SK-N-SH (cell line): ENCODE measurements at regions not wholly inside any gene's neighbourhood (a gene's known extent, or its start where the extent isn't known, plus 50 kb on each side); places are given as distances from the start of the nearest gene placed in this dataset.

Experiments
- CTCF ChIA-PET: fragments of 300-600, 350-600 bp; formaldehyde crosslinking; extraction: SDS; loops from one replicate; lab custom pipeline; 2021; lab: Yijun Ruan, JAX
- POLR2A ChIA-PET: fragments of 350-600 bp; sonication (Branson Sonifier 250); formaldehyde crosslinking; extraction: SDS; loops from one replicate; lab custom pipeline; 2020; ENCODE audit warnings: antibody characterized with exemption, inconsistent platforms; lab: Yijun Ruan, JAX
- DNase-seq: peaks from one replicate; pipeline ENCODE4 v3.0.0; 2012
- H2AFZ ChIP-seq: fragments of 200-600 bp; sonication (generic); 2 replicates; pipeline ENCODE4 v1.8.1; 2016; ENCODE audit warnings: antibody characterized with exemption, mild to moderate bottlenecking, low read depth
- H3F3A ChIP-seq: fragments of 200-600 bp; sonication (generic); replicated peaks from 2 replicates; pipeline ENCODE3; 2016; ENCODE audit warnings: antibody characterized with exemption, mild to moderate bottlenecking; ENCODE audit not compliant: insufficient read depth
- H3K27ac ChIP-seq, 2 experiments: fragments of 200-500 bp in 1 of 2; fragments of 200-600 bp in 1 of 2; sonication (Bioruptor generic) in 1 of 2; sonication (generic), shearing (Covaris generic) in 1 of 2; 2 replicates each; pipeline versions ENCODE4 v1.5.1 to v1.6.1; 2014 to 2016; ENCODE audit warnings: low read depth in 2 of 2, inconsistent platforms in 1 of 2, low read length in 1 of 2, mild to moderate bottlenecking in 1 of 2, mixed read lengths in 1 of 2
- H3K27me3 ChIP-seq: fragments of 200-600 bp; sonication (generic), shearing (Covaris generic); 2 replicates; pipeline ENCODE4 v1.6.1; 2016; ENCODE audit warnings: mixed run types; ENCODE audit not compliant: insufficient read depth
- H3K36me3 ChIP-seq, 2 experiments: fragments of 200-500 bp in 1 of 2; fragments of 200-600 bp in 1 of 2; sonication (Bioruptor generic) in 1 of 2; sonication (generic) in 1 of 2; replicated peaks in 1 of 2; 2 replicates each; pipeline versions ENCODE3 to v1.5.1; 2014 to 2016; ENCODE audit warnings: low read length in 1 of 2, mild to moderate bottlenecking in 1 of 2; ENCODE audit not compliant: insufficient read depth in 2 of 2, control insufficient read depth in 1 of 2
- H3K4me1 ChIP-seq, 2 experiments: fragments of 200-500 bp in 1 of 2; fragments of 200-600 bp in 1 of 2; sonication (Bioruptor generic) in 1 of 2; sonication (generic), shearing (Covaris generic) in 1 of 2; 2 replicates each; pipeline versions ENCODE4 v1.5.1 to v1.6.1; 2014 to 2016; ENCODE audit warnings: low read depth in 1 of 2, low read length in 1 of 2, mixed run types in 1 of 2; ENCODE audit not compliant: insufficient read depth in 2 of 2, control insufficient read depth in 1 of 2
- H3K4me2 ChIP-seq: fragments of 200-600 bp; sonication (generic), shearing (Covaris generic); 2 replicates; pipeline ENCODE4 v1.6.1; 2017; ENCODE audit warnings: mixed run types
- H3K4me3 ChIP-seq, 2 experiments: fragments of 200-500 bp in 1 of 2; fragments of 200-600 bp in 1 of 2; sonication (Bioruptor generic) in 1 of 2; sonication (generic), shearing (Covaris generic) in 1 of 2; 2 replicates each; pipeline versions ENCODE4 v1.5.1 to v1.8.1; 2014 to 2016; ENCODE audit warnings: low read depth in 2 of 2, inconsistent platforms in 1 of 2, low read length in 1 of 2, mild to moderate bottlenecking in 1 of 2, mixed read lengths in 1 of 2, moderate library complexity in 1 of 2
- H3K79me2 ChIP-seq: fragments of 200-600 bp; sonication (generic); 2 replicates; pipeline ENCODE4 v1.8.1; 2017; ENCODE audit warnings: mild to moderate bottlenecking; ENCODE audit not compliant: insufficient read depth
- H3K9ac ChIP-seq: fragments of 200-600 bp; sonication (generic); 2 replicates; pipeline ENCODE4 v1.6.1; 2017; ENCODE audit warnings: mixed run types
- H3K9me2 ChIP-seq: fragments of 200-600 bp; sonication (generic); 2 replicates; pipeline ENCODE4 v1.6.1; 2017; ENCODE audit warnings: mixed run types
- H3K9me3 ChIP-seq: fragments of 200-600 bp; sonication (generic); 2 replicates; pipeline ENCODE4 v1.6.1; 2017; ENCODE audit warnings: mixed run types, mild to moderate bottlenecking, moderate library complexity
- H4K20me1 ChIP-seq: fragments of 200-600 bp; sonication (generic); 2 replicates; pipeline ENCODE4 v1.6.1; 2017; ENCODE audit warnings: mild to moderate bottlenecking, mixed run types; ENCODE audit not compliant: insufficient read depth
- CHD2 ChIP-seq: fragments of 150-350 bp; IDR thresholded peaks from 2 replicates; pipeline ENCODE4 v1.6.1; 2018; ENCODE audit warnings: low read length; ENCODE audit not compliant: partially characterized antibody
- FOSL2 ChIP-seq: IDR thresholded peaks from 2 replicates; pipeline ENCODE4 v1.4.0; 2012; ENCODE audit warnings: low read depth, mild to moderate bottlenecking, moderate library complexity, borderline replicate concordance
- FOXJ3 ChIP-seq: sonication (generic); formaldehyde crosslinking; IDR thresholded peaks from 2 replicates; pipeline ENCODE4 v1.5.1; 2020; ENCODE audit warnings: mild to moderate bottlenecking, missing genetic modification reagents
- GABPA ChIP-seq: IDR thresholded peaks from 2 replicates; pipeline ENCODE4 v1.4.0; 2012; ENCODE audit warnings: low read depth, mild to moderate bottlenecking
- GATA2 ChIP-seq: sonication (generic); formaldehyde crosslinking; IDR thresholded peaks from 2 replicates; pipeline ENCODE4 v1.5.0; 2020; ENCODE audit warnings: mild to moderate bottlenecking, missing genetic modification reagents
- JUND ChIP-seq: IDR thresholded peaks from 2 replicates; pipeline ENCODE4 v1.4.0; 2012
- NFIC ChIP-seq: IDR thresholded peaks from 2 replicates; pipeline ENCODE4 v1.4.0; 2012; ENCODE audit warnings: borderline replicate concordance
- RAD21 ChIP-seq: IDR thresholded peaks from 2 replicates; pipeline ENCODE4 v1.6.1; 2012; ENCODE audit warnings: mild to moderate bottlenecking, low read length
- TCF12 ChIP-seq: IDR thresholded peaks from 2 replicates; pipeline ENCODE4 v1.4.0; 2012
- TEAD4 ChIP-seq: IDR thresholded peaks from 2 replicates; pipeline ENCODE4 v1.4.0; 2012; ENCODE audit warnings: mild to moderate bottlenecking, borderline replicate concordance; ENCODE audit not compliant: insufficient read depth
- YY1 ChIP-seq: IDR thresholded peaks from 2 replicates; pipeline ENCODE4 v1.4.0; 2012; ENCODE audit warnings: low read depth, mild to moderate bottlenecking
- ZBTB33 ChIP-seq: IDR thresholded peaks from 2 replicates; pipeline ENCODE4 v1.4.0; 2012; ENCODE audit warnings: low read depth, borderline replicate concordance
- WGBS: methylation state at CpG from one replicate; pipeline ENCODE4 v1.1.6; 2017; ENCODE audit warnings: low lambda C conversion rate; 5-methylcytosine and 5-hydroxymethylcytosine counted together
- TF ChIP-seq, protein P1 (sequence below): fragments of 150-350 bp; IDR thresholded peaks from 2 replicates; pipeline ENCODE4 v1.6.1; 2017; ENCODE audit warnings: antibody characterized with exemption, low read length, low read depth, borderline replicate concordance
- TF ChIP-seq, protein P2 (sequence below): IDR thresholded peaks from 2 replicates; pipeline ENCODE4 v1.6.1; 2012; ENCODE audit warnings: mild to moderate bottlenecking, low read depth, low read length, moderate library complexity
- TF ChIP-seq, protein P3 (sequence below): IDR thresholded peaks from 2 replicates; pipeline ENCODE4 v1.4.0; 2012; ENCODE audit warnings: low read depth, borderline replicate concordance

GRCh38 chr2:220614064-220614463 is 958.0 kb downstream of the EPHA4 start:
- H3K4me2 ChIP-seq = no peak overlapping the region
- WGBS = 13% methylated on average over 1 of the region's 1 CpG
- DNase-seq = no peak
- ChIA-PET POLR2A (no interaction called here), CTCF (no interaction called here)
- no peak overlapping the region for H3K4me3 ChIP-seq
- no peaks in the 10 kb centered on the region for H3K36me3 ChIP-seq
- no peaks in the 10 kb centered on the region for H4K20me1 ChIP-seq
- no peaks in the 10 kb centered on the region for H3K9me3 ChIP-seq
- no peaks in the 10 kb centered on the region for H3F3A ChIP-seq
- no peaks in the 10 kb centered on the region for H3K4me1 ChIP-seq
- no peak overlapping the region for H2AFZ ChIP-seq
- no peak overlapping the region for H3K27ac ChIP-seq
- TF ChIP-seq, protein P1, sequence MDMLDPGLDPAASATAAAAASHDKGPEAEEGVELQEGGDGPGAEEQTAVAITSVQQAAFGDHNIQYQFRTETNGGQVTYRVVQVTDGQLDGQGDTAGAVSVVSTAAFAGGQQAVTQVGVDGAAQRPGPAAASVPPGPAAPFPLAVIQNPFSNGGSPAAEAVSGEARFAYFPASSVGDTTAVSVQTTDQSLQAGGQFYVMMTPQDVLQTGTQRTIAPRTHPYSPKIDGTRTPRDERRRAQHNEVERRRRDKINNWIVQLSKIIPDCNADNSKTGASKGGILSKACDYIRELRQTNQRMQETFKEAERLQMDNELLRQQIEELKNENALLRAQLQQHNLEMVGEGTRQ = no peak
- no peaks in the 10 kb centered on the region for H3K79me2 ChIP-seq
- H3K27me3 ChIP-seq = no peaks in the 10 kb centered on the region
- no peak overlapping the region for H3K9ac ChIP-seq
- no peaks in the 10 kb centered on the region for H3K9me2 ChIP-seq

- Histone ChIP-seq H3K4me3 (no peak overlapping the region), H3K9me2 (no peaks in the 10 kb centered on the region), H3K4me1 (no peaks in the 10 kb centered on the region), H3K27me3 (no peaks in the 10 kb centered on the region), H4K20me1 (no peaks in the 10 kb centered on the region), H3K9me3 (no peaks in the 10 kb centered on the region), H3K36me3 (no peaks in the 10 kb centered on the region), H3K4me2 (no peak overlapping the region), H3K27ac (no peak overlapping the region), H3K79me2 (no peaks in the 10 kb centered on the region), H3K9ac (no peak overlapping the region), H2AFZ (0 out of 2 replicates have a peak overlapping the region, but pooled peaks have one; percentile 22), H3F3A (no peaks in the 10 kb centered on the region)
- POLR2A ChIA-PET = no interaction called here
- CTCF ChIA-PET = interaction anchor here (0.8 kb wide), 1 partner anchor 38 kb away, joined by 3 read pairs; no protein-coding TSS in a partner anchor
- WGBS = 6% methylated on average over 3 of the region's 3 CpGs
- TF ChIP-seq, protein P2, sequence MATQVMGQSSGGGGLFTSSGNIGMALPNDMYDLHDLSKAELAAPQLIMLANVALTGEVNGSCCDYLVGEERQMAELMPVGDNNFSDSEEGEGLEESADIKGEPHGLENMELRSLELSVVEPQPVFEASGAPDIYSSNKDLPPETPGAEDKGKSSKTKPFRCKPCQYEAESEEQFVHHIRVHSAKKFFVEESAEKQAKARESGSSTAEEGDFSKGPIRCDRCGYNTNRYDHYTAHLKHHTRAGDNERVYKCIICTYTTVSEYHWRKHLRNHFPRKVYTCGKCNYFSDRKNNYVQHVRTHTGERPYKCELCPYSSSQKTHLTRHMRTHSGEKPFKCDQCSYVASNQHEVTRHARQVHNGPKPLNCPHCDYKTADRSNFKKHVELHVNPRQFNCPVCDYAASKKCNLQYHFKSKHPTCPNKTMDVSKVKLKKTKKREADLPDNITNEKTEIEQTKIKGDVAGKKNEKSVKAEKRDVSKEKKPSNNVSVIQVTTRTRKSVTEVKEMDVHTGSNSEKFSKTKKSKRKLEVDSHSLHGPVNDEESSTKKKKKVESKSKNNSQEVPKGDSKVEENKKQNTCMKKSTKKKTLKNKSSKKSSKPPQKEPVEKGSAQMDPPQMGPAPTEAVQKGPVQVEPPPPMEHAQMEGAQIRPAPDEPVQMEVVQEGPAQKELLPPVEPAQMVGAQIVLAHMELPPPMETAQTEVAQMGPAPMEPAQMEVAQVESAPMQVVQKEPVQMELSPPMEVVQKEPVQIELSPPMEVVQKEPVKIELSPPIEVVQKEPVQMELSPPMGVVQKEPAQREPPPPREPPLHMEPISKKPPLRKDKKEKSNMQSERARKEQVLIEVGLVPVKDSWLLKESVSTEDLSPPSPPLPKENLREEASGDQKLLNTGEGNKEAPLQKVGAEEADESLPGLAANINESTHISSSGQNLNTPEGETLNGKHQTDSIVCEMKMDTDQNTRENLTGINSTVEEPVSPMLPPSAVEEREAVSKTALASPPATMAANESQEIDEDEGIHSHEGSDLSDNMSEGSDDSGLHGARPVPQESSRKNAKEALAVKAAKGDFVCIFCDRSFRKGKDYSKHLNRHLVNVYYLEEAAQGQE = no peak
- TF ChIP-seq NFIC (no peak), YY1 (no peak), FOXJ3 (CRISPR knock-in tag) (no peak), RAD21 (no peak), GABPA (no peak), CHD2 (no peak), FOSL2 (no peak), GATA2 (CRISPR knock-in tag) (no peak), TEAD4 (no peak), ZBTB33 (no peak), TCF12 (no peak), JUND (no peak)
- TF ChIP-seq, protein P3, sequence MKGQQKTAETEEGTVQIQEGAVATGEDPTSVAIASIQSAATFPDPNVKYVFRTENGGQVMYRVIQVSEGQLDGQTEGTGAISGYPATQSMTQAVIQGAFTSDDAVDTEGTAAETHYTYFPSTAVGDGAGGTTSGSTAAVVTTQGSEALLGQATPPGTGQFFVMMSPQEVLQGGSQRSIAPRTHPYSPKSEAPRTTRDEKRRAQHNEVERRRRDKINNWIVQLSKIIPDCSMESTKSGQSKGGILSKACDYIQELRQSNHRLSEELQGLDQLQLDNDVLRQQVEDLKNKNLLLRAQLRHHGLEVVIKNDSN = no peak
- no peak for DNase-seq
These were observed 952.4 kb downstream of the EPHA4 start for GRCh38 chr2:220619525-220620220.
